HG02852 (cell line): ENCODE measurements at regions not wholly inside any gene's neighbourhood (a gene's known extent, or its start where the extent isn't known, plus 50 kb on each side); places are given as distances from the start of the nearest gene placed in this dataset.

Experiments
- ATAC-seq: cut with Tn5 transposase; IDR thresholded peaks from one replicate; pipeline ENCODE4 v1.9.1; 2021; ENCODE audit warnings: mild to moderate bottlenecking, moderate library complexity; ENCODE audit not compliant: unreplicated experiment

DNA sequence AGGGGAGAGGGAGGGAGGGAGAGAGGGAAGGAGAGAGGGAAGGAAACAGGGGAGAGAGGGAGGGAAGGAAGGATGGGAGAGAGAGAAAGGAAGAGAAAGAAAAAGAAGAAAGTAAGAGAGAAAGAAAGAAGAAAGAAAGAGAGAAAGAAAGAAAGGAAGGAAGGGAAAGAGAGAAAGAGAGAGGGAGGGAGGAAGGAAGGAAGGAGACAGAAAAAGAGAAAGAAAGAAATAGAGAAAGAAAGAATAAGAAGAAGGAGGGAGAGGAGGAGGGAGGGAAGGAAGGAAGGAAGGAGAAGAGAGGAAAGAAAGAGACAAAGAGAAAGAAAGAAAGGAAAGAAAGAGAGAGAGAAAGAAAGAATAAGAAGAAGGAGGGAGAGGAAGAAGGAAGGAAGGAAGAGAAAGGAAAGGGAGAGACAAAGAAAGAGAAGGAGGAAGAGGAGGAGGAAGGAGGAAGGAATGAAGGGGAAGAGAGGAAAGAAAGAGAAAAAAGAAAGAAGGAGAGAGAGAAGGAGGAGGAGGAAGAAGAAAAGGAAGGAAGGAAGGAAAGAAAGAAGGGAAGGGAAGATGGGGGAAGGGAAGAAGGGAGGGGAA, 189.6 kb downstream of the PARM1 start:
- ATAC-seq = no peak

DNA sequence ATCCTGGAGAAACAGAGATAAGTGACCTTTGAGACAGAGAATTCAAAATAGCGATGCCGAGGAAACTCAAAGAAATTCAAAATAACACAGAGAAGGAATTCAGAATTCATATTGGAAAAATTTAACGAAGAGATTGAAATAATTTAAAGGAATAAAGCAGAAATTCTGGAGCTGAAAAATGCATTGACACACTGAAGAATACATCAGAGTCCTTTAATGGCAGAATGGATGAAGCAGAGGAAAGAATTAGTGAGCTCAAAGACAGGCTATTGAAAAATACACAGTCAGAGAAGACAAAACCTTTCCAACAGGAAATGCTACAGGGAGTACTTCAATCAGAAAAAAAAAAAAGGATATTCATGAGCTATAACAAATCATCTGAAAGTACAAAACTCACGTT, 185.8 kb downstream of the PARM1 start:
- ATAC-seq = no peak

DNA sequence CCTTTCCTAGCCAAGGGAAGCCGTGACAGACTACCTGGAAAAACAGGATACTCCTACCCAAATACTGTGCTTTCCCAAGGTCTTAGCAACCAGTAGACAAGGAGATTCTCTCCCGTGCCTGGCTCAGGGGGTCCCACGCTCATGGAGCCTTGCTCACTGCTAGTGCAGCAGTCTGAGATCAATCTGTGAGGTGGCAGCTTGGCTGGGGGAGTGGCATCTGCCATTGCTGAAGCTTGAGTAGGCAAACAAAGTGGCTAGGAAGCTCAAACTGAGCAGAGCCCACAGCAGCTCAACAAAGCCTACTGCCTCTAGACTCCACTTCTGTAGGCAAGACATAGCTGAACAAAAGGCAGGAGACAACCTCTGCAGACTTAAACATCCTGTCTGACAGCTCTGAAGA, 177.1 kb downstream of the PARM1 start:
- ATAC-seq = no peak

DNA sequence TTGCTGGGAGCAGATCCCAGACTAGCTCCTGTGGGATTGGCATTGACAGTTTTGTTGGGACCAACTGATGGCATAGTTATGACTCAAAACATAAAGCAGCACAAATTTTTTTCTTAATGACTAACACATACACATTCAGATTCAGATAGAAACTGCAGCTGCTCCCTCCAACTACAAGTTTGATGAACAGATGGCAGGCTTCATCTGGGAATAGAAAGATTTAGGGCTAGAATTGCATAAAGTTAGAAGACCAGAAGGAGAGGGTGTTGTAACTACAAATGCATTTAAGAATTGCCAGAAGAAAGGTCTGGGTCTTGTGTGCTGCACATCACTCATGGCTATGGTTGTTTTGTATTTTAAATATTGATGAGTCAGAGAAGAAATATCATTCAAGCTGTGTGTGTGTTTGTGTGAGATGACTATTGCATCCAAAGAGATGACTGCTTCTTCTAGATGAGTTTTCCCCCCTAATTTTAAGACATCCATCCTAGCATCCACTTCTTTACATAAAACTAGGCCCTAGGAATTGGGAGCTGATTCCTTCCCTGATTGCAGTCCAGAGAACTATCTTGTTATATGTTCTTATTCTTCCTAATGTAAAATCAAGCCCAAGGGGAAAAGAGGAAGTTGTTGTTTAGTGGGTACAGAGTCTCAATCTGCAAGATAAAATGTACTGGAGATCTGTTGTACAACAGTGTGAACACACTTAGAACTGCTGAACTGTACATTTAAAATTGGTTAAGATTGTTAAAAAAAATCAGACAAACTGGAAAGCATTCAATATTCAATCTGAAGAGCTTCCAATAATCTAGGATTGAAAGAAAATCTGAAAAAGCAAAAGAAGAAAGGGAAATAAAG, 175.1 kb downstream of the PARM1 start:
- ATAC-seq = peak; percentile 63

DNA sequence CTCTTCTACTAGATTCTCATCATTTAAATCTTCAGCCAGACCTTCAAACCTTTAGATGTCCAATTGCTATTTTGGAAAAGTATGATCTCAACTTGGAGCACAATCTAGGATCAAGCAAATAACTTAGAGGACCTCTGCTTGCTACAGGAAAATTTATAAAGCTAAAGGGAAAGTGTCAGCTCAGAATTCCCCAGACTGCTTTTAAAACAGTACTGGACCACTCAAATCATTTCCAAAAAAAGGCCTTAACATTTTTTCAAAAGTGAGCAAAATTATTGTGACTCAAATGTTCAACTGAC, 169.8 kb downstream of the PARM1 start:
- no peak for ATAC-seq

DNA sequence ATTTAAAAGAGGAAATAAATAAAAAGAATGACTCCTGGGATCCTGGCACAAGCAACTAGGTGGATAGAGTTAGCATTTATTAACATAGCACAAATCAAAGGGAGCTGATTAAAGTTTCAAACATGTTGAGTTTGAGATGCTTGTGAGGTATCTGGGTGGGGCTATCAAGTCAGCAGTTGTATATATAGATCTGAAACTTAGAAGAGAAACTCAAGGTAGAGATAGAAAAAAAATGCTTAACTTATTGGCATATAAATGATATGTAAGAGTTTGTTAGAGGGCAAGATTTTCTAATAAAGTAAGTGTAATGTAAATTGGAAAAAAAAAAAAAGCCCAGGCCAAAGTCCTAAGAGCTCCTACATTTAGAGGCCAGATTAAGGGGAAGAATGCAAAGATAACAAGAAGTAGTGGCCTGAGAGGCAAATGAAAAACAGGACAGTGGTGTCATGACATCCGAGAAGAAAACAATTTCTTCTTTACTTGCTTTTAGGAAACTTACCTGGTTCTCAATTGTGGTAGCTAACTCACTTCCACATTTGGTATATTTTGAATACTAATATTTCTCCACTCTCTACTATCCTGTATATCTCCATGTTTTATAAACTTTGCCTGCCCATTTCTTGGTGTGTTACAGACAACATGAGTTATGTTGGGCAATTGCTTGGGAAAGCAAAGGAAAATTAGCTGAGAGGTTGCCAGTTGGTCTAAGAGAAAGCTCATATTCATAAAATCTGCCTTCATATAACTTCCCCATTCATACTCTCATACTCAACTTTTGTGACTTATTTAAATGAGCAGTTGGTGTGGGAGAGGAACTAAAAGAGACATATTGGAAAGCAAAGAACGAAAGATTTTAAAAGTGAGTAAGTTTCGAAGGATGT, 169.2 kb downstream of the PARM1 start:
- ATAC-seq = peak; percentile 55
